ENCODE measurements at regions not wholly inside any gene's neighbourhood (a gene's known extent, or its start where the extent isn't known, plus 50 kb on each side); places are given as distances from the start of the nearest gene placed in this dataset.
"Not testable (repeated sequence)": the region's sequence is repeated elsewhere in the genome, so short reads cannot be mapped to it uniquely, and the experiment has no call there.

- no peak for DNase-seq
These were observed 425.5 kb downstream of the TENT5A start for GRCh38 chr6:81326881-81327561.

- DNase-seq, result no peak
These were observed 442.7 kb downstream of the TENT5A start for GRCh38 chr6:81309811-81310210.

DNA sequence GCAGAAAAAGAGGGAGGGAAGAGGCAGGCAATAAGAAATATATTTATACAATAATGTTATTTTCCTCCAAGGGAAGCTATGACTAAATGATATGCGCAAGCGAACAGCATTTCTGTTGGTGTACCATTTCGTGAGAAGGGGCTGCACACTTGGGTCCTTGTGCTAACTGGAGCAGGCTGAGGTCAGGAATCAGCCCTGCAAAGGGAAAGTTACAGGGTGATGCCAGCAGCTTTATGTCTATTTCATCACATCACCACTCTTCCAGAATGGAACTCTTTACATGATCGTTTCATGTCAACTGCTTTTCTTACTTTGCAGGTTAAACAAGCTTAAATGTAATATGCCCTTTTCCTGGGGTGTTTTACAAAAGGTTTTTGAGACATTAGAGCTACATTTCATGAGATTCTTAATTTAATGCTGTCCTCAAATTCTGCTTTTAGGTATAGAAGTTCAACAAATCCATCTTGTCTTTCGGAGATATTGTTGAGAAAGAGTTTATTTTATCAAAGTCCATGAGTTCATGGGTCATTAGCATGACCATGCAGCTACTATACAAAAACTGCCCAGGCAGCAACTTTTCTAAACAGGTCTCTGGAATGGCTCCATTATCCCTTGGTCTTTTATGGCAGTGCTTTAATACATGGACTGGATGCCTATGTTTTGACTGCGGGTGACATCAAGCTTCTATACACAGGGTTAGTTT lies 443.8 kb downstream of the TENT5A start:
- no peak for DNase-seq

GRCh38 chr6:81307651-81308214 lies 444.7 kb downstream of the TENT5A start:
- DNase-seq, result no peak

GRCh38 chr6:81304466-81304865 lies 448.0 kb downstream of the TENT5A start:
- DNase-seq, result no peak

DNA sequence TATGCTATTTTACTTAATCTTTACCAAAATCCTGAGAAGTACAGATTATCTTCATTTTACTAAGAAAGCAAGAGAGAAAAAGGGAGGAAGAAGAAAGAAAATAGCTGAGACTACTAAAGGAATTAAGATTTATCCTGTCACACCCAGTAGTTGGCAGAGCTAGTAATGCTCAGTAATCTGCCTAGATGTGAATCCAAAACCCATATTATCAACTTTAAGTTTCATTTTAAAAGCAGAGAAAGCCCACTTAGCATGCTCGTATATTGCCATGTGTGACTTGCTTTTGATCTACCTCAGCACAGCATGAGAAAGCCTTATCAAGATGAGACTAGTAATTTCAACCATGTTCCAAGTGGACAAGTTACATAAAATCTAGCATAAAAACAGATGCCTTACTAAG lies 451.5 kb downstream of the TENT5A start:
- no peak for DNase-seq

DNA sequence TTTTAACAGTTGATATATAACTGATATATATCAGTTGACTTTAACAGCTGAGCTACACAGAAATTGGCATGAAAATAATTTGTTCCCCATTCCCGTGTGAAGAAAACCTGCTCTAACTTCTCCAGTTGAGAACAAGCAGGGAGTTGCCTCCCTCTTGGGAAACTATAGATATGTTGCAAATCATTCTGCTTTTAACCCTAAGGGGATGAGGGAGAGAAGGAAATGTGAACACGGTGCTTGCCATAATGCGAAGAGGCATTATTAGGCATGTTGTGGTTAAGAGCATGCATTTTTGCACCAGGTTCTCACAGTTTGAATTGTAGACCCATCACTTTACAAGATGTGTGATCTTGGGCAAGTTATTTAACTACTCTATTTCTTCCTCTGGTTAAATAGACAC lies 453.7 kb downstream of the TENT5A start:
- no peak for DNase-seq

DNA sequence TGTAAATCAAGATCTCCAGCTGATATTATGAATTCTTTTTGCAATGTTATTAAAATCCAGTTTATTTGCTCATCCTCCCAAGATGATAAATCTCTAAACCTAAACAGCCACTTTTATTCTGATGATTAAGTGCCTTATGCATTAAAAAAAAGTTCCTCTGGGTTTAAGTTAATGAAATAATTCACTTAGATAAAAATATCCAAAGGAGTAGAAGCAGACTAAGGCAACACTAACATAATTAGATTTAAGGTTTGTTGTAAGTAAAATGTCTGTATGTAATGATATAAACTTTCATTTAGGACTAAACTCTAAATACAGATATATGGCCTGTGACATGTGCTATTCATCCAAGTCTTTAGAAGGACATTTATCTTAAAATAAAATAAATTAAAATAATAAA lies 457.2 kb downstream of the TENT5A start:
- no peak for DNase-seq

GRCh38 chr6:81293896-81294295 lies 458.6 kb downstream of the TENT5A start:
- DNase-seq, result no peak

DNA sequence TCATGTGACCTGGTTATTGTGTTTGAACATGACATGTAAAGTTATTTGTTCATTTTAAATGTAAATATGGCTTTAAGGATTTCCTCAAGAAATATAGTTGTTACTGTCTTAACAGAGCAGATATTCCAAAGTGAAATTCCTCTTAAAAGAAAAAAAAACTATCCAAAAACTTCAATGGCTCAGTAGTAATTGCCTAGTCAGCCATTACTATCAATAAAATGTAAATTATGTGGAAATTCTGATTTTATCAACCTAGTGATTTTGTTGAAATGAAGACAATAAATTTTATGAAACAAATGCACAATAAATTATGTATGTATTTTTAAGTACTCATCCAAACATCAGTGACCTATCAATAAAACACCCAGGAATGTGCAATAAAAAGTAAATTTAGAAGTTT lies 463.3 kb downstream of the TENT5A start:
- DNase-seq, result no peak

- DNase-seq, result no peak
These were observed 487.4 kb downstream of the TENT5A start for GRCh38 chr6:81265106-81265505.

DNA sequence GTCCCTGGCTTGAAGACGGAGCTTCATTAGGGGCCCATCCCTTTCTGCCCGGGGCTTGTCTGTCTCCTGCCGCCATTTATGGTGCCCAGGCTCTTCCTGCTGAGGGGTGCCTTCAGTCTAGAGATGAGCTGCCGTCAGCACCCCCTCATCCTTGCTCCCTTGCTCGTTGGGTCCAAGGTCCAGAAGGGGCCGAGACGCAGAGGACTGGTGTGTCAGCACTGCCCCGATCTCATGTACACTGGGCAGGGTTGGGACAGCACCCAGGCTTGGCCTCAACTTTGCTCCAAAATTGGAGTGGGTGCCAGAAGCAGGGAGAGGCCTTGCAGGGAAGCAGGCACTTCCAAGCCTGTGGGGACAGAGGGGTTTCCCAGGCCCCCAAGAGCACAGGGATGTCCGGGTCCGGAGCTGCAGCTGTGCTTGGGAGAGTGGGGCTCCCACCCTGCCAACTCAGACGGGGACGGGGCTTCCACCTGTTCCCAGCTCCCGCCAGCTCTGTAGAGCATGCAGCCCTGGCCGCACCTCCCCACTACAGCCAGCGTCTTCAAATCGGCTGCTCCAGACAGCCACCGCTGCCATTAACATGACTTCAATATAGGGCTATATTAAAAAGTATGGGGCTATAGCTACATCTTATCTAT lies 488.8 kb downstream of the TENT5A start:
- no peak for DNase-seq

- DNase-seq, result no peak
These were observed 489.8 kb downstream of the TENT5A start for GRCh38 chr6:81262656-81263055.

- DNase-seq, result not testable (repeated sequence)
These were observed 496.3 kb downstream of the TENT5A start for GRCh38 chr6:81256223-81256622.

DNA sequence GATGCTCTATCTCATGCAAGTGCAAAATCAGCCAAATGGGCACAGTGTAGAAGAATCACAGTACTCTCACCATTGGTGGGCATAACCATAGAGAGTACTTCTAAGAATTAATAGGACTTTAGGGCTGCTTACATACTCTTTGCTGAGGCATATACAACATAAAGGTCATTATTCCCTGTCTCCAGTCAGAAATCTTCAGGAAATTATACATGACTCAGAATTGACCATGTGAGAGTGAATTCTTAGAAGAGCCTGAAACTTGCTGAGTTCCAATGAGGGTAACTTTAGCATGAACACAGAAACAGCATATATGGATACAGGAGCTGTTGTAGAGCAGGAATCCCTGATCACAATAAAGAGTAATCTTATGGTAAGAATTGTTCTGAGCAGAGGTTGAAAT lies 498.7 kb downstream of the TENT5A start:
- DNase-seq, result no peak

DNA sequence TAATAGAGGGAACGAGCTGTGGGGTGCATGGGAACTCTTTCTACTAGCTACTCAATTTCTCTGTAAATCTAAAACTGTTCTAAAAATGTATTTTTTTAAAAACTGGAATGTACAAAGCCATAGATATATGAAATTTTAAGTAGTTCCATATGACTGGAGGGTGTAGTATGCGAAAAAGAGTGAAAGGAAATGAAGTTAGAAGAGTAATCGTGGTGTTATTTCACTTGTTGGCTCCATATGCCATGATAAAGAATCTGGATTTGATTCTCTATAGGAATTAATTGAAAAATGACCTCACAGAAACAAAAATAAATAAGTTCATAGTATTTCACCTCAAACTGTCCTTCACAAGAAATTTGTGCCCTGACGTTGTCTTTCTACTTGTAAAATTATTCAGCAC lies 500.2 kb downstream of the TENT5A start:
- DNase-seq, result no peak

GRCh38 chr6:81246200-81246599 lies 506.3 kb downstream of the TENT5A start:
- DNase-seq, result no peak

GRCh38 chr6:81242624-81243023 lies 509.9 kb downstream of the TENT5A start:
- no peak for DNase-seq

GRCh38 chr6:81241126-81242041 lies 511.1 kb downstream of the TENT5A start:
- DNase-seq, result no peak

- no peak for DNase-seq
These were observed 514.1 kb downstream of the TENT5A start for GRCh38 chr6:81238390-81238789.

DNA sequence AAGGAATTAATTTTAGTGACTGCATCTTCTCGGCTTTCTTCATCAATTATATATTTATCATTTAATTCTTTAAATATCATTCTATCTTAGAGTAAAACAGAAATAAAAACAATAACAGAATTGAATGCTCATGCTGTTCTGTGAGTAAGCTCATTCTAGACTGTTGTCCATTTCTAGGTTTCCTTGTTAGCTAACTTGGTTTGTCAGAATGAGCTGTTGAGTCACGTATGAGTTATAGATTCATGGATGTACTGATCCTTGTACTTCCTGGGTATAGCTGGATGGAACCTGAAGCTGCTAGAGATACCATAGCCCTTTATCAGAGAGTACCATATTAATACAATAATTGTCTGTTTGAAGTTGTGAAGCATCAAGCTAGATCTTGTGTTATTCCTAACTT lies 515.3 kb downstream of the TENT5A start:
- DNase-seq, result no peak

DNA sequence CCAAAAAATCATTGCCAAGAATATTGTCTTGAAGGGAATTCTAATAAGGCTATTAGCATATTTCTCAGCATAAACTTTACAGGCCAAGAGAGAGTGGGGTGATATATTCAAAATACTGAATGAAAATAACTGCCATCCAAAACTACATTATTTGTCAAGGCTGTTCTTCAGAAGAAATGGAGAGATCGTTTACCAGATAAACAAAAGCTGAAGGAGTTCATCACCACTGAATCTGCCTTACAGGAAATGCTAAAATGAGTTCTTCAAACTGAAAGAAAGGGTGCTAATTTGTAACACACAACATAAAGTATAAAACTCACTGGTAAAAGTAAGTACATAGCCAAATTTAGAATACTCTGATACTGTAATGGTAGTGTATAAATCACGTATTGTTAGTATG lies 517.0 kb downstream of the TENT5A start:
- no peak for DNase-seq

- DNase-seq, result no peak
These were observed 518.5 kb downstream of the TENT5A start for GRCh38 chr6:81233990-81234389.

All from CD4-positive, alpha-beta T cell treated with Interleukin-10 for 1 hour (primary cell).